ENCODE measurements at regions not wholly inside any gene's neighbourhood (a gene's known extent, or its start where the extent isn't known, plus 50 kb on each side); places are given as distances from the start of the nearest gene placed in this dataset.

DNA sequence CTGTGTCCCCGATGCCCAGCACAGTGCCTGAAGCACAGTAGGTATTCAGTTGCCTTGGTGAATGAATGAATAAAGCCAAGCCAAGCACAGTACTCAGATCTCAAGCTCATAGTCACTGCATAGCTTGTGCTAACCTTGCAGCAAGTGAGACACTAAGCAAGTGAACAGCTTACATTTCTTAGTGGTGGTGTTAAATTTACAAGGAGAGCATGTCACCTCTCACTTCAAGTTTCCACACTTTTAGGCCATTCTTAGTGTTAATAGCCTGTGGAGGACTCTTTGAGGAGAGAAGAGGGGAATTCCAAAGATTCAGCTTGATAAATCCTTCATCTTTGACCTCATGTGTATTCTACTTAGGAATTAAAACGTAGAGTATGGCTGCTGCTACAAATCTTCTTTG, 104.7 kb downstream of the C9orf152 start:
- no peak for DNase-seq

DNA sequence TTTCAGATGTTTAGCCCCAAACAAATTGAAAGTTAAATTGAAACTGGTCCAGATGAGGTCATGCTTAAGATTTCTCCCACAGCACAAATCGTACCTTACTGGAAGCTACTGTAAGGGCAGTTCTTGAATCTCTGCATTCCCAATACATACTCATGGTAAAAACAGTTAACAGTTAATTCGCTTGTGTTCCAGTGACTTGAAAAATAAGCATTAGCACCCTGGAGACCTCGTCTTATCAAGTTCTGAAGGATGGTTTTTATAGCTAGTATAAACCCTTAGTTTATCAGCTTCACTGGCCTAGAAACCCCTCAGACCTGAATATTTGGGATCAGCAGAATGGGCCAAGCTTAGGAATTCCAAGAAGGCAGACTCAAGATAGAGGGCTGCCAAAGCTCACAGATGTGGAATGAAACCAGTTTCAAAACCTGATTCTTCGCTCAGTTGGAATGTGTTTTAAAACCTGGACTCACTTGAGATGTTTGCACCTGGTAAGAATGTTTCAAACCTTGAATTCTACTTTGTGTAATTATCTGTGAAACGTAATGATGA, 103.6 kb downstream of the C9orf152 start:
- no peak for DNase-seq

DNA sequence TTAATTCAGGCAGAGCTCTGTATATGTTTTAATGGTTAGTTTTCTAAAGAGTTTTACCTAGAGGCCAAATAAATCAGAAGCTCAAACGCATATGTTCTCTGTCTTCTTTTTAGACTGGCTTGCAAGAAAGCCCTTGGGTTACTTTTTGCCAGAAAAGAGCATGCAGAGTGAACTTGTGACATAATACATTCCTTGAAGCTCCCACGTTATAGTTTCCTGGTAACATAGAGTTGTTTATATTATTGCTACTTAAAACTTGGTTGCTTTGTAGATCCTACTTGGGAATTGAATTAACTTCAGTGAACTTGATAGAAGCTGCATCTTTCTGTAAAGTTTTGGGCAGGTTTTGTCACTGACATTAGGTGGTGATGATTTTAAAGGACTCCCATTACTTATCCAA, 102.9 kb downstream of the C9orf152 start:
- no peak for DNase-seq

DNA sequence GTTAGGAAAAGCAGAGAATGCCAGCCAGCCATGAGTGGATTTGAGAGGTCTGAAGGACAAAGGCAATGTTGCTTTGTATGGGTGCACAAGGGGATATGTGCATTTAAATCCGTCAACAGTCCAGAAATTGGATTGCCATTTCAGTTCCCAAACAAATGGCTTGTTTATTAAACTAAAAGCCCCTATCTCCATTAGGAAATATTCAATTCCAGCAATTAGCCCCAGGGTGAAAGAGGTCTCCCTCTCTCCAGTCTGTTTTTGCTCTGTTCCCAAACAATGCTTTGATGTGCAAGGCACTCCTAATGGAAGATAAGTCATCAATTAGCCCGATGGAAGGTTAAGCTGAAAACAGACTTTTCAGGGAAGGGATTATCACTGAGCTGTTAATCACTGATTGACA, 101.3 kb downstream of the C9orf152 start:
- DNase-seq, result no peak

DNA sequence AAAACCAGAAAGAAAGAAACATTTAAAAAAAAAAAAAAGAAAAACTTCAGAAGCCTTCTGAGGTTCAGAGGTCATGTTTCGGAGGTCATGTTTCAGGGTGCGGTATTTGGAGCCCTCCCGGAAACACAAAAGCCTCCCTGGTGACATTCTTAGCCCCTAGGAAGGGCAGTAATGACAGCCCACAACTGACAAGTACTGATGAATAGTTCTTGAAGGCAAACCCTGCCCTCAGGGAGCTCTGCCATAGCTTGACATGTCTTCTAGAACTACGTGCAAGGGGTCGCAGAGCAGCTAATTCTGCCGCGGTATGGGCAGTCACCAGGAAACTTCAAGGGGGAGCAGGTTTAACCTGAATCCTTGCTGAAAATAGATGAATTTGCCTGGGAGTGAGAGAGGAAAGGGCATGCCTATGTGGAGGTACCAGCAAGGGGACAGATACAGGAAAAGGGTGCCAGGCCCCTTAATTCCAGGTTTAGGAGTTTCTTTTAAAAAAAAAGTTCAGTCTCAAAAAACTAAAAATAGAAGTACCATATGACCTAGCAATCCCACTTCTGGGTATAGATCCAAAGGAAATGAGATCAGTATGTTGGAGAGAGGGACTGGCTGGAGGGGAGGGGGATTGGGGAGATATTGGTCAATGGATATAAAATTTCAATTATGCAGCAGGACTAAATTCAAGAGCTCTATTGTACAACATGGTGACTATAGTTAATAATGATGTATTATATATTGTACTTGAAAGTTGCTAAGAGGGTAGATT, 98.4 kb downstream of the C9orf152 start:
- no peak for DNase-seq

DNA sequence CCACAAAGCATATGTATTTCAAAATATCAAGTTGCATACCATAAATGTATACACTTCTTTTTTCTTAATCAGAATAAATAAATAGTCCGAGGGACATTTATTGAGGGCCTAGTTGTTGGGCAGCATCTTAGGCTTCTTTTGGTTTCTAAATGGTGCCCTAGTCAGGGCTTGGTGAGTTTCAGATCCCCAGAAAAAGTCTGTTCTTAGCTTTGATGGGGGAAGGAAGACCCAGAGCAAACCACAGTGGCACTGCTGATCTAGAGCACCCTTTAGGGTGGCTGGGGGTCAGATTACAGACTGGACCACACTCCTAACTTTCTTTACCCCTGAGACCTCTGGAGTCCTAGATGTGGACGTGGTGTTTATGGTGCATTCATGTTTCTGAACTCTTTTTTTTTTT, 97.8 kb downstream of the C9orf152 start:
- no peak for DNase-seq

DNA sequence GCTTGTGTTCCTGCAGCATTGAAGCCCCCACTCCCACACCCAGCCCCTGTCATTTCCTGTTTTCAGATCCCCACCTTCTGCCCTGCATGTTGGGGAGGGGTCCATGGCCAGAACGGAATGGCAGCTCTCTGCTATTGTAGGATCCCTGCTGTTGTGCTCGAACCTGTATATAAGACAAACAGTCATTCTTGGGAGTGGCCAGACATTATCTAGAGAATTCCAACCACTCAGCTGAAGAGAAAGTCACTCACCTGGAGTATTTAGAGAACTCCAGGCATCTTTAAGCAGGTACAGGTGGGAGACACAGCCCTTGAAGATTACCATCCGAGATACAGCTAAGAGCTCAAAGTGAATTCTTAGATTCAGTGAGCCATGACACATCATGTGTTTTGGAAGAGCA, 96.1 kb downstream of the C9orf152 start:
- no peak for DNase-seq

DNA sequence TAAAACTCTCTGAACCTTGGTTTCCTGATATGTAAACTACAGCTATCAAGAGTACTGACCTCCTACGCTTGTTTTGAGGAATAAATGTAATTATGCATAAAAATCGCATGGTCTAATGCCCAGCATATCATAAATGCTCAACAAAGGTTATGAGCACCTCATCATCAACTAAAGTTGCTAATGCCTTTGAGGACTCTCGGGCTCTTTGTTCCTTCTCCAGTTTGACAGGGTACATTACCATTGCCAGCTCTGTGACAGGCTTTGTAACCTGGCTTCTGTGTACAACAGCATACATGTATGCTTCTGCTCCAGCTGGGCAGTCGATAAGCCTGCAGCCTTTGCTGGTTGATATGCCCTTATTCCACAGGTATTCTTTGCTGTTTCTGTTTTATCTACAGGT, 95.2 kb downstream of the C9orf152 start:
- DNase-seq, result no peak

DNA sequence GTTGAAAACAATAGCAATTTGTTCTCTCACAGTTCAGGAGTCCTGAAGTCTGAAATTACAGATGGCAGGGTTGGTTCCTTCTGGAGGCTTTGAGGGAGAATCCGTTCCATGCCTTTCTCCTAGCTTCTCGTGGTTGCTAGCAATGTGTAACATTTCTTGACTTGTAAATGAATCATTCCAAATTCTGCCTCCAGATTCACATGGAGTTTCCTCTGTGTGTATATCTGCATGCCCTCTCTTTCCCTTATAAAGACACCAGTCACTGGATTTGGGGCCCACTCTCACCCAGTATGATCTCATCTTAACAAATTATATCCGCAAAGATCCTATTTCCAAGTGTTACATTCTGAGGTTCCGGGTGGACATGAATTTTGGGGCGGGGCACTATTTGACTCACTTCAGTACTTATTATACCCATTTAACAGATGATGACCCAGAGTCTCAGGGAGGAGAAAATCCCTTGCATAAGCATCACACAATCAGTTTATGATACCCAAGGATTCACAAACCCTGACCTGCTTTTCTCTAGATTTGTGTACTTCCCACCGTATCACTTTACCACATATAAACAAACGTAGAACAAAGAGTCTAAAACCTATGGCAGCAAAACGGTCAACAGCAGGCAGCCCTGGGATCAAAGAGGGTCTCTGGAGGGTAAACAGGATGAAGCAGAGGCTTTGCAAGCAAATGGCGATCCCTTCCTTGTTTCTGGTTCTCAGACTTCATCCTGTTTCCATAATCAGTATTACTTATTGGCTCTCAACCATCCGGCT, 93.7 kb downstream of the C9orf152 start:
- DNase-seq, result no peak

DNA sequence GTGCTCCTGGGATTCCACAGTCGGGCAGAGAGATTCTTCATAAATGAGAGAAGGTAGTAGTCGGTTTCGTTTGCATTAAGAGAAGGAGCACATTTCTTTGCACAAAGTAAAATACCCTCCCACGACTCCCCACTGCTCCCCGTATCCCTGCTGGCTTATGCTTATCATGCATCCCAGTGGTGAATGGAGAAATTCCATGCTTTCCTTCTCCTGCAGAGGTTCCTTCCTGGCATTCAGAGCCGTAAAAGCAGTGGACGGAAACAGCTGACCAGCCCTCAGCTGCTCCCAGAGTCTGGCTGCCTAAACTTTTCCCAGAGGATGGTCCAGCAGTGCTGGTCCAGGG, 93.1 kb downstream of the C9orf152 start:
- DNase-seq, result no peak

DNA sequence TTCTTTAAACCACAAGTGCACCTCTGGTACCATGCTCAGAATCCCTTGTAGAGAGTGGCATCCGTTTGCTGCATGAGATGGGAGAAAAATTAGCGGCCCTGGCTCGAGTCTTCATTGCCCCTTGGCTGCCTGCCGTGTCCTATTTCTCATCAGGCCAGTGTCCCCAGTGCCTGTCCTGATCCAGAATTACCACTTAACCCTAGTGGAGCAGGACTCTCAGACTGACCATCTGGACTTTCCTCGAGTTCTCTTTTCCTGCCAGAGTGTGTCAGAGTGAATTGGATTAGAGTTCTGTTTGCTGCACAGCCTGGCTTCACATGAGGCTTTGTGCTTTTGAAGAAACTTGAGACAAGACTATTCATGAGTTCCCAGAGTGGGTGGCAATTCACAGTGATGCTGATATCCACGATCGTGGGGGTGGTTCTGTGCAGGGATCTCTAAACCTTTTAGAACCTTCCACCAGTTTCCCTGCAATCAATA, 92.6 kb downstream of the C9orf152 start:
- DNase-seq, result no peak

DNA sequence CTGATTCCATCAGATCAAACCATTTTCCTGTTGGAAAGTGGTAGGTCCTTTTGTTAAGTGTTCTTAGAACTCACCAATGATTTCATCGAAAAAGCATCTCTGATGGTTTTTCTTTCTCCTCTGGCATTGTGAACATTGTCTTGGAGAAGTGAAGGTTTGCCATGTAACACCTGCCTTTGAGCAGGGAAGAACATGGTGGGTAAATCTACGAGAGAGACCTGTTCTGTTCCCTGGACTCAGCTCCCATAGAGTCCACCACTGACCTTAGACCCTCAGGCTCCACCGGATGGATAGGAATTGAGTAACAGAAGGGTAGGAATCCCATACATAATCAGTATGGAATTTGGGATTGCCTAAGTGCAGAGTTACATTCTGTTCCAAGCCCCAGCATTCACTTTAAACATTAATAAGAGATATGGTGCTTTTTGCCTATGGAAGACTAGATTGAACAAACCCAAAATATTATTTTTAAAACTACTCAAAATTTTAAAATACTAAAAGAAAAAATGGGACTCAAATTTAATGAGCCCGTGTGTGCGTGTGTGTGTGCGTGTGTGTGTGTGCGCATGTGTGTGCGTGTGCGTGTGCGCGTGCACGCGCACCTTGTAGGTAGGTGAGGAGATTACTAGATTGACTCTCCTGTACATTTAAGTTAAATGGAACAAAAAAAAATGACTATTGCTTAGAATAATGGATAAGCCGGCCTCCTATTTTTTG, 92.0 kb downstream of the C9orf152 start:
- DNase-seq, result no peak

DNA sequence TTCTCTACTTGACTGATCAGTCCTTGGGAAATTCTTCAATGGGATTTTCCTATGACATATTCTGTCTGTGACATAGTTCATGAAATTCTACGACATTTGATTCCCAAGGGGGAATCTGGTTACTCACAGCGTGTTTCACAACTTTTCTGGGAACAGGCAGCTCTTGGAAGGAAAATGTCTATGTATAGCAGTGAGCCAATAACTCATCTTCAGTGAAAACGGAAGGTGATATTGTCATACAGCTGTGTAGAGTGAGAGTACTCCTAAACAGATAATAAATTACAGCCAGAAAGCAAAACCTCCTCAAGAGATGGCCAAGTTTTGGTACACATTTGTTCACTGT, 91.4 kb downstream of the C9orf152 start:
- DNase-seq, result no peak

DNA sequence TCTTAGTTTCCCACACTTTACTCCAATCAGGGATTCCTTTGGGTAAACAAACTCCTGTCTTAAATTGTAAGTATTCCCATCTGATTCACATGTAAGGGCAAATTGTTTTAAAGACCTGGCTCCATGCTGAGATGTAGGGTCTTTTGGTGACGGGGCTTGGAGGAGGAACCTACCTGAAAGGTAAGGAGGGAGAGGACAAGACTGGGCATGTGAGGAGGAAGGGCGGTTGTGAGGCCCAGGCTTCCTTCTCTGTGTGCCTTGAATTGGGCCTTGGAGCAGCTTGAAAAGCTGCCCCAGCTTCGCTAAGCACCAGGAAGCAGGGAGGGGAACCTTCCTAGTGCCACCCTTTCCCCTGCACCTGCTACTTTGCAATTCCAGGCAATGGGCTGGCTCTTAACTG, 86.8 kb downstream of the C9orf152 start:
- DNase-seq, result no peak

DNA sequence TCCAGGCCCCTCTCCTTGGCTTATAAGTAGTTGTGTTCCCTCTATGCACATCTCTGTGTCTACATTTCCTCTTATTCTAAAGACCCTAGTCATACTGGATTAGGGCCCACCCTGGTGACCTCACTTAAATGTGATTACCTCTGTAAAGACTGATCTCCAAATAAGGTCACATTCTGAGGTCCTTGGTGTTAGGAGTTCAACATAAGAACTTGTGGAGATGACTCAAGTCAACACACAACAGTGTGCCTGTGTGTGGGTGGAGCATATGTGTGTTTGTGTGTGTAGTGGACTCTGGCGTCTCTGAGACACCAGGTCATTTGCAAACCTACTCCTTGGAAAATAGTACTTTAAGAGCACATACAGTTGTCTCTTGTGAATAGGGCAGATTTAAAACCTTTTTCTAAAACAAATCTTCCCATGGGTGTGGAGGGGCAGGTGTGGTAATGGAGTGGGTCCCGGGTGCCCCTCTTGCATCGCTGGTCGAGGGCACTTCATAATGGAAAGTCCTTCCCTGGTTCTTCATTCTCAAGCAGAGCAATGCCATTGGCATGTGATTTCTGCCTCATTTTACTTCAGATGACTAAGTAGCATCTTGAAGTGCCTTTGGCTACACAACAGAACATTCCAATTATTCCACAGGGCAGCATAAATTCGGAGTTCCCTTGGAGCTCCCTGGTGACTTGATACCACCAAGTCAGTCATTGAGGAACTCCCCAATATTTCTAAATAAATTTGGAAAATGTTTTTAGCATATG, 84.4 kb downstream of the C9orf152 start:
- DNase-seq, result no peak

DNA sequence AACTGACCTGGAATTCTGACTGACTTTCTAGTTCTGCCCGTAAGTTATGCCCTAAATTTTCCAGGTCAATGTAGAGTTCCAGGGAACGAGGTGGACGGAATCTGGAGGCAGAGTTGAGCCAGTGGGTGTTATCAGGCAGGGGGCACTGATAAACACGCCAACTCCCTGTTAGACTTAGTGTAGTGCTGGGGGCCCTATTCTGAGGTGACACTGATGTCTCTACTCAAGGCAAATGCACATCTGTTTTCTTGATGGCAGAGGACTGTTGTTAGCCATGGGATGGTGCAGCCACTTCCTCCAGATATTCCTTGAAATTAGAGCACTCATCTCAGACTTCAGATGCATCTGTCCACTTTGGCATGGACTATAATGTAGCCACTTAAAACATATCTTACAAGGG, 83.5 kb downstream of the C9orf152 start:
- DNase-seq, result no peak

DNA sequence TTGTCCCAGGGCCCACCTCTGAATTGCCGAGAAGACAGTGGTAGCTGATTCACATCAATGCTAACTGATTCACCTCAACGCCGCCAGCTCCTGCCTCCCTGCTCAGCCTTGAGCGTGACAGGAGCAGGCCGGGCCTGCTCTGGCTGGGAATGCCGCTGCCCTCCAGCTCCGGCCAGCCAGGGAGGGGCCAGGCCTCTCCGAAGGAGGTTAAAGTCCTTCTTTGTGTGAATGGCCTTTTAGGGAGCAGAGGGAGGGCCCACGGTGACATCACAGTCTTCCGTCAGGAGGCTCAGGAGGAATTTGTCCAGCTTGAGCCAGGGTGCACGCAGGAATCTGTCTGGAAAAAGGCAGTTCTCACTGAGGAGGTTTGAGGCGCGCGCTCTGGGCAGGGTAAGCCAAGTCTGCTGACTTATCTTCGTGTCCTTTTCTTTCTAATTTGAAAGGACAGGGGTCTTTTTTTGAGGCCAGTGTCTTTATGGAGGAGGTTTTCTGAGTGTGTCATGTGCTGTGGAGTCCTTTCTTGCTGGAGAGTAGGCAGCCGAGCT, 82.7 kb downstream of the C9orf152 start:
- no peak for DNase-seq

DNA sequence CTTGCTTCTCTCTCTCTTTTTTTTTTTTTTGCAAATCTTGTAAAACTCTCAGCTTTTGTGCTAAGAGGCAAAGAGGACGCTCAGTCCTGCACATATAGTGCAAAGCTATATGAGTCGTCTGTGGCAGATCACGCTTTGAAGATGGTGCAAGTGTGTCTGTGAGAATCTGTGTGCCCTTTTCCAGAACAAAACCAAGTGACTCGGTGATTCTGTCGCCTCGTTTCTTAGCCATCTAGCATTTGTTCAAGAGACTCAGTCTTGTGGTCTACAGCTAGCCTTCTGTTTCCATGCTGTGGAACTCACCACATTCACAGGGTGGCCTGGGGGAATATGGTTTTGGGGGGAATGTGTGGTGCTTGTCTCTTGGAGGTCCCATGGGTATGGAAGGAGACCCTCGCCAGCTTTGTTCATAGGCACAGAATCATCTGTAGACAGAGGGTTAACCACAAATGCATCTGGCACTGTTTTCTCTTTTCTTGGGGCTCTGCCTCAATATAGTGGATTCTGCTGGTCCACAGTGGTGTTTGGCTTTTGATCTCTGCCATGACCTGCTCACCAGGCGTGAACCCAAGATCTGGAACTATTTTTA, 82.1 kb downstream of the C9orf152 start:
- DNase-seq, result no peak

DNA sequence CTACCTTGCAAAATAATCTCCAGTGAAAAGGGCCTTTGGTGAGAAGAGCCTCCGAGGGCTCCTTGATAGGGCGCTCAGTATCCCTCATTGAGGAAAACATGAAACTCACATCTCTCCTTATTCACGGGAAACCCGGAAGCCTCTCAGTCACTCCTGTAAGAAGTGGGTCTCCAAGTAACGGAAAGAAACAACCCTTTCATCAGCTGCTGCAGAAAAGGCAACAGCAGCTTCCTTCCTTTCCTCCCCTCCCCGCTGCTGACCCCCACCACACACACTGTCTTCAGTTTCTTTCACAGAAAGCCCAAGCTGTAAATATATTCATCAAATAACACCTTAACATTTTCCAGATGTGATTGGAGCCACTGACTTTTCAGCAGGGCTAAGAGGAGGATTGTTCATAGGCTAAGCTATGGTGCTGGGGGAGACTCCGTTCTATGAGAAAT, 81.4 kb downstream of the C9orf152 start:
- DNase-seq, result no peak

DNA sequence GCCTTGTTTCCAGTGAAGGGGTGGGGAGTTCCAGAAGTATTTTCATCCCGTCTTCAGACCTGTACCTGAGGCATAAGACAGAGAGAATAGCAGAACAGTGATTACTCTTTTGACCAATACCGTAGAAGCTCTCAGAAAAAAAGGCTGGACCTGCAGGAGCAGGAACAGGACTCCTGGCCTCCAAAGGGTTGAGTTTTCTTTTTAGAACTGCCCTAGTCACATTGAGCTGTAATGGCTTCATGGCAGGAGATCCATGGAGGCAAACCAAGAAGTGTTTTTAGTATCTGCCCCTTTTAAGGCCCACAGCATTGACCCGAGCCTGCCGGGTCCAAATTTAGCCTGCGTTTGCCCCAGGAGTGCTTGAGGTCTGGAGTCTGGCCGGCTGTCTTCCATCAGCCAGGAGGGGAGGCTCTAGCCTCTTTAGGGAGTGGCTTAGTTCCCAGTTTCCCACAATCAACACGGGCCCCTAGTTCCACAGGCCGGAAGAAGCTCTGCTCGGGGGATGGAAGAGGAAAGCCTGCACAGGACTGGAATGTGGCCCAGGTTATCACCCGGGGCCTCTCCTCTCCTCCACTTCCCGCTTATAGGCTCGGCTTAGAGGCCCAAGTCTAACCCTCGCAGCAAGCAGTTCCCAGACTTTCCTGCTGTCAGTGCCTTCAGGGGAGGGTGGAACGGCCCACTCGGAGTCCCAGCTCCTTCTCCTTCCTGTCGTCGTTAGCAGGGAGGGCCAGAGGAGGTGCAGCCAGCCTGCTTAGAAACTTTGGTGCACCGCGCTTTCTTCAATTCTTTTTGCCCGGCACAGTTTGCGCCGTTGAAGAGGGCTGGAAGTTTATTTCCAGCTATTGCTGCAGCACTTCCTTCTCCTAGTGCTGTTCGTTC, 80.7 kb downstream of the C9orf152 start:
- no peak for DNase-seq

DNA sequence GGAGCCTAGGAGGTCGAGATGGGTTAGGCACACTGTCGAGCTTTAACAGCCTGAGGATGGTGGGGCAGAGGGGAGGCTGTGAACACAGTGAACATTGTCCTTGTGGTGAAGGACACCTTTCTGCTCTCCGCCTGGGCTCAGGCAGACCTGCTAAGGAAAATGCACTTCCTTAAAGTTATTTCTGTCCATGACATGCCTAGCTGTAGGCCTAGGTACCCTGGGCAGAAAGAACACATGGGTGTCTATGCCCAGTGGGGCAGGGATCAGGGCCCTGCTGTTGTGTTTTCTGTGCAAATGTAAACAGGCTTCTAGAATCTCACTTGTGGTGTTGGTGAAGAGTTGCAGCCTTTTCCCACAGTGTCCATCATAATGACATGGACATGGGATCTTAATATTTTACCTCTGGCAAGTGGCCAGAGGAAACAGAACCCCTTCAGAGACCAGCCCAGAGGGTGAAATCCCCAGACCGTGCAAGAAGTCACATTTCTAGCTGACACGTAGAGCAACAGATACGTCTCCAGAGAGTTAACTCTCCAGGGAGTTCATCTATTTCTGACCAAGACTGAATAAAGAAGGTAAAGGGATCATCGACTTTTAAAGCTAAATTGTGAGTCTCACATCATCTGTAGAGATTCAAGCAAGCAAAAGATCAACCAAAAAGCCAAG, 79.2 kb downstream of the C9orf152 start:
- DNase-seq, result no peak
